ENCODE measurements at regions not wholly inside any gene's neighbourhood (a gene's known extent, or its start where the extent isn't known, plus 50 kb on each side); places are given as distances from the start of the nearest gene placed in this dataset.

DNA sequence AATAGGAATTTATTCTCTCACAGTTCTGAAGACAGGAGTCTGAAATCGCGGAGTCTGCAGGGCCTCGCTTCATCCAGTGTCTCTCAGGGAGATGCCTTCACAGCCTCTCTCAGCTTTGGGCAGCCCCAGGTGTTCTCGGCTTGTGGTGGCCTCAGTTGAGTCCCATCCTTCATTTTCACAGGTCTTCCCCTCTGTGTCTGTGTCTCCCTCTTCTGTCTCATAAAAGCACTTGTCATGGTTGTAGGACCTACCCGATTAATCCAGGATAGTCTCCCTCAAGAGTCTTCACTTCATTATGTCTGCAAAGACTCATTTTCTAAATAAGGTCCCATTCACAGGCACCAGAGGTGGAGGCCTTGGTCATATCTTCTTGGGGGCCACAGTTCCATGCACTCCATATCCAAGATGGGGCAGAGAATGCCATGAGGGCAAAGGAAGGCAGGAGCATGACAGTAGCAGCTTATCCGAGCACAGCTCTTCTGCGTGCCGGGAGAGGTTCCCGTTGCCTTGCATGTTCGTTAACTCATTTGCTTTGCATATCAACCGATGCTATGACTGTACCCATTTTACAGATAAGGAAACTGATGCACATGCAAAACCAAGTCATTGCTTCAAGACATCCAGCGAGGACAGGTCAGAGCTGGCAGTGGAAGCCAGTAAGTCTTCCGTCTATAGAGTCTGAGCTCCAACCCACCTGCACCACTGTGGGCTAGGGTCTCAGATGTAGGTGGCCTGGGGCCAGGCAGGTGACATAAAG is 363.8 kb upstream of the SULF2 start:
- H3K9me3 ChIP-seq (ENCODE audit: control insufficient read depth, low read depth, low read length) = no peaks in the 10 kb centered on the region
- no peaks in the 10 kb centered on the region for H3K4me1 ChIP-seq (ENCODE audit: control insufficient read depth, insufficient read depth, low read length)
- no peak for DNase-seq
- no peaks in the 10 kb centered on the region for H3K36me3 ChIP-seq (ENCODE audit: control insufficient read depth, insufficient read depth, low read length)
- WGBS (ENCODE audit: insufficient coverage, low lambda C conversion rate) = no CpG with 5 or more reads among the region's 13 CpGs
- H3K4me3 ChIP-seq (ENCODE audit: low read length) = no peak overlapping the region
- no peak overlapping the region for H3K27ac ChIP-seq (ENCODE audit: low read length)
- H3K27me3 ChIP-seq (ENCODE audit: control insufficient read depth, insufficient read depth, low read length) = no peaks in the 10 kb centered on the region

- Histone ChIP-seq H3K4me3 (ENCODE audit: low read length) (no peak overlapping the region), H3K27me3 (ENCODE audit: control insufficient read depth, insufficient read depth, low read length) (no peaks in the 10 kb centered on the region), H3K9me3 (ENCODE audit: control insufficient read depth, low read depth, low read length) (no peaks in the 10 kb centered on the region), H3K27ac (ENCODE audit: low read length) (no peak overlapping the region), H3K36me3 (ENCODE audit: control insufficient read depth, insufficient read depth, low read length) (no peaks in the 10 kb centered on the region), H3K4me1 (ENCODE audit: control insufficient read depth, insufficient read depth, low read length) (no peaks in the 10 kb centered on the region)
- DNase-seq = no peak
- WGBS (ENCODE audit: insufficient coverage, low lambda C conversion rate) = no CpG with 5 or more reads among the region's 3 CpGs
Measured at GRCh38 chr20:48148020-48148419, 362.7 kb upstream of the SULF2 start.

GRCh38 chr20:48147311-48147710 is 362.0 kb upstream of the SULF2 start:
- DNase-seq = no peak
- WGBS (ENCODE audit: insufficient coverage, low lambda C conversion rate) = 50% methylated on average over 2 of the region's 10 CpGs
- Histone ChIP-seq H3K4me1 (ENCODE audit: control insufficient read depth, insufficient read depth, low read length) (no peaks in the 10 kb centered on the region), H3K36me3 (ENCODE audit: control insufficient read depth, insufficient read depth, low read length) (no peaks in the 10 kb centered on the region), H3K9me3 (ENCODE audit: control insufficient read depth, low read depth, low read length) (no peaks in the 10 kb centered on the region), H3K27ac (ENCODE audit: low read length) (no peak overlapping the region), H3K27me3 (ENCODE audit: control insufficient read depth, insufficient read depth, low read length) (no peaks in the 10 kb centered on the region), H3K4me3 (ENCODE audit: low read length) (no peak overlapping the region)

DNA sequence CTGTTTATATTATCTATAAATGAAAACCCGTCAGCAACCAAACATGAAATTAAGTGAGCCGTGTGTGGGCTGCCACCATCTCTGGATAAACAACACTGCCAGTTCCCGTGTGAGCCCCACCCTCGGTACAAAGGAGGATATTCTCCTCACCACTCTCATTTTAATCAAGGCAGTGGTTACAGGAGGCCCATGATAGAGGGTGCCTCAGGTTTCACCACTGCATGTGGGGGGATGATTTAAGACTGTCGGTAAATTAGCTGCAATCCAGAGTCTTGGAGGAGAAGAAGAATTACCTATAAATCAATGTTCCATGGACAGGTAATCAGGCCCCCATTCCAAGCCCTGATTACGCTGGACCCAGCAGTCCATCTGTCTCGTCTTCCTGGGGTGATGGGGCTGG is 361.6 kb upstream of the SULF2 start:
- no peaks in the 10 kb centered on the region for H3K9me3 ChIP-seq (ENCODE audit: control insufficient read depth, low read depth, low read length)
- H3K27me3 ChIP-seq (ENCODE audit: control insufficient read depth, insufficient read depth, low read length) = no peaks in the 10 kb centered on the region
- H3K4me1 ChIP-seq (ENCODE audit: control insufficient read depth, insufficient read depth, low read length) = no peaks in the 10 kb centered on the region
- H3K27ac ChIP-seq (ENCODE audit: low read length) = no peak overlapping the region
- H3K4me3 ChIP-seq (ENCODE audit: low read length) = no peak overlapping the region
- WGBS (ENCODE audit: insufficient coverage, low lambda C conversion rate) = 100% methylated on average over 1 of the region's 7 CpGs
- no peak for DNase-seq
- H3K36me3 ChIP-seq (ENCODE audit: control insufficient read depth, insufficient read depth, low read length) = no peaks in the 10 kb centered on the region

- Histone ChIP-seq H3K36me3 (ENCODE audit: control insufficient read depth, insufficient read depth, low read length) (no peaks in the 10 kb centered on the region), H3K27me3 (ENCODE audit: control insufficient read depth, insufficient read depth, low read length) (no peaks in the 10 kb centered on the region), H3K9me3 (ENCODE audit: control insufficient read depth, low read depth, low read length) (peaks cover 3% of the 10 kb centered on the region), H3K27ac (ENCODE audit: low read length) (no peak overlapping the region), H3K4me3 (ENCODE audit: low read length) (no peak overlapping the region), H3K4me1 (ENCODE audit: control insufficient read depth, insufficient read depth, low read length) (no peaks in the 10 kb centered on the region)
- WGBS (ENCODE audit: insufficient coverage, low lambda C conversion rate) = no CpG with 5 or more reads among the region's 3 CpGs
- DNase-seq = no peak
Measured at GRCh38 chr20:48146308-48146707, 361.0 kb upstream of the SULF2 start.

DNA sequence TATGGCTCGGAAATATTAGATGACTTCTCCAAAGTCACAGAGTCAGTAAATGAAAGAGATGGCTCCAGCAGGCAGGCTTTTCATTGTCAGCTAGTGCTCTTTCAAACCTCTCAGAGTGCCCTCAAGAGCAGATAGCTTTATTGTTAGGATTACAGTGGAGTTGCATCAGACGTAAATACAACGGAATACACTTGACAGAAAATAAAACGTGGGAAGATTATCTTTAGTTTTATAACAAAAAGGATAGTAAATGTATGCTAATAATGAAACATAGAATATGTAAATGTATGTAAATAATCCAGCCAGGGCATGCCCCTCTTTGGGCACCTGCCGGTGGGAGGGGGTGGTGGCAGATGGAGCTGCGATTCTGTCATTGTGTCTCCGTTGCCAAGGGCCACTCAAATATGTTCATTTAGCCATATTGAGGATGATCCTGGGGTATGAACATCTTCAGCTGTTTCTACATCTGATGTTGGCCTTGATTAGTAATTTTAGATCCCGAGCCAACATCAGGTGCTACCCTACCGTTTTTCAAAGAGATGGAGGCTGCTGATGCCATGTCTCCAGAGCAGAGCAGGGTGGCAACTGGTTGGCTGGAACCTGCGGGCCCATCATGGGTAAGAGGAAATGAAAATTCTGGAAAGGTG is 358.3 kb upstream of the SULF2 start:
- WGBS (ENCODE audit: insufficient coverage, low lambda C conversion rate) = 92% methylated on average over 2 of the region's 10 CpGs
- no peaks in the 10 kb centered on the region for H3K4me1 ChIP-seq (ENCODE audit: control insufficient read depth, insufficient read depth, low read length)

GRCh38 chr20:48142516-48142773 is 357.2 kb upstream of the SULF2 start:
- H3K4me1 ChIP-seq (ENCODE audit: control insufficient read depth, insufficient read depth, low read length) = no peaks in the 10 kb centered on the region
- H3K27me3 ChIP-seq (ENCODE audit: control insufficient read depth, insufficient read depth, low read length) = no peaks in the 10 kb centered on the region
- WGBS (ENCODE audit: insufficient coverage, low lambda C conversion rate) = 80% methylated on average over 4 of the region's 6 CpGs
- H3K27ac ChIP-seq (ENCODE audit: low read length) = no peak overlapping the region
- H3K4me3 ChIP-seq (ENCODE audit: low read length) = no peak overlapping the region
- H3K36me3 ChIP-seq (ENCODE audit: control insufficient read depth, insufficient read depth, low read length) = no peaks in the 10 kb centered on the region
- no peak for DNase-seq
- peaks cover 3% of the 10 kb centered on the region for H3K9me3 ChIP-seq (ENCODE audit: control insufficient read depth, low read depth, low read length)

More for the DNA sequence above, 358.3 kb upstream of the SULF2 start:
- H3K9me3 ChIP-seq (ENCODE audit: control insufficient read depth, low read depth, low read length) = peaks cover 3% of the 10 kb centered on the region
- no peaks in the 10 kb centered on the region for H3K27me3 ChIP-seq (ENCODE audit: control insufficient read depth, insufficient read depth, low read length)
- no peak overlapping the region for H3K4me3 ChIP-seq (ENCODE audit: low read length)
- no peak overlapping the region for H3K27ac ChIP-seq (ENCODE audit: low read length)
- H3K36me3 ChIP-seq (ENCODE audit: control insufficient read depth, insufficient read depth, low read length) = no peaks in the 10 kb centered on the region
- DNase-seq = no peak

DNA sequence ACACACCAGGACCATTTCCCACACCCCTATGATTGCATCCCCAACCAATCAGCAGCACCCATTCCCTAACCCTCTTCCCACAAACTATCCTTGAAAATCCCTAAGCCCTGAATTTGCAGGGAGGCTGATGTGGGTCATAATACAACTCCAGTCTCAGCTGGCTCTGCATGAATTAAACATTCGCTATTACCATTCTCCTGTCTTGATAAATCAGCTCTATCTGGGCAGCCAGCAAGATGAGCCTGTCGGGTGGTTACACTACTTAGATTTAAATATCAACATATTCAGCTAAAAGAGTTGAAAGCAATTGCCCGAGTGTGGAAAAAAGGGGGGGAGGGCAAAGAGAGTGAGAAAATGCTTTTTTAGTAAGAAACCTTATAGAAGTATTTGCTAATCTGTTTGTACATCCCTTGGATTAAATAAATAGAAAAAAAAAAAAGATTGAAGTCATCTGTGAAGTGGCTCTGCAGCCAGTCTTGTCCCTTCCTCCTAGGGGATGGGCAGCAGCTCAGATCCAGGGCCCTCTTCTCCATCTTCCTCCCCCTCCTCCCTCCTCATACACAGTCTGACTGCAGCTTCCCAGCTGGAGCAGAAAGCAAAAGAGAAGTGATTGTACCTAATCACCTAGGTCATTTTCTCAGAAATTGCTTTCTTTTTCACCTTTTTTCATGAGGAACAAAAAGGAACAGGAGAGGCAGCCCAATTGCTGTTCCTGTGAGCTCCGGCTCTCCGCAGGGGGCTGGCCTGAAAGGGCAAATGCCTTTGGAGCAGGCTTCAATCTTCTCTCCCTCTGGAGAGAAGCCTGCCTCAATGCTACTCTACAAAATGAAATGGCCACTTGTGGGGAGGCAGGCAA is 356.6 kb upstream of the SULF2 start:
- no peak for DNase-seq
- Histone ChIP-seq H3K27me3 (ENCODE audit: control insufficient read depth, insufficient read depth, low read length) (no peaks in the 10 kb centered on the region), H3K4me1 (ENCODE audit: control insufficient read depth, insufficient read depth, low read length) (no peaks in the 10 kb centered on the region), H3K27ac (ENCODE audit: low read length) (no peak overlapping the region), H3K9me3 (ENCODE audit: control insufficient read depth, low read depth, low read length) (peaks cover 3% of the 10 kb centered on the region), H3K4me3 (ENCODE audit: low read length) (no peak overlapping the region), H3K36me3 (ENCODE audit: control insufficient read depth, insufficient read depth, low read length) (no peaks in the 10 kb centered on the region)
- WGBS (ENCODE audit: insufficient coverage, low lambda C conversion rate) = 60% methylated on average over 1 of the region's 5 CpGs

DNA sequence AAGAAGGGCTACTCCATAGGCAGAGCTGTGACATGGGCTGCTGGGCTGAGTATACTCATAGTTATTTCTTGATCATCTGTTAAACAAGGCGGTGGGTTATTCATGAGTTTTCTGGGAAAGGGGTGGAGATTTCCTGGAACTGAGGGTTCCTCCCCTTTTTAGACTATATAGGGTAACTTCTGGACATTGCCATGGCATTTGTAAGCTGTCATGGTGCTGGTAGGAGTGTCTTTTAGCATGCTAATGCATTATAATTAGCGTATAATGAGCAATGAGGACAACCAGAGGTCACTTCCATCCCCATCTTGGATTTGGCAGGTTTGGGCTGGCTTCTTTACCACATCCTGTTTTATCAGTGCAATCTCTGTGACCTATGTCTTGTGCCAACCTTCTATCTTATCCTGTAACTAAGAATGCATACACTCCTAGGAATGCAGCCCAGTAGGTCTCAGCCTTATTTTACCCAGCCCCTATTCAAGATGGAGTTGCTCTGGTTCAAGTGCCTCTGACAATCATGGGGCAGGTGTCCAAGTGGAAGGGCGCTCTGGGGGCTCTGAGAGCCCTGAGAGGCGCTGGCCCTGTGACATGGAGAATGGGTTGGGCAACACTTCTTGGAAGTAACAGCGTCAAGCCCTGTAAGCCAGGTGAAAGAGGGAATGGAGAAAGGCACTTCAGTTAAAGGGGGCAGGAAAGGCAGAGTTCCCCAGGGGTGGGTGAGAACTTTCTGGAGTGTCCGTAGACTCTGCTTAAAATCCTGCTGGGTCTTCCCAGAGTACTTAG is 354.2 kb upstream of the SULF2 start:
- DNase-seq = no peak
- no CpG with 5 or more reads among the region's 6 CpGs for WGBS (ENCODE audit: insufficient coverage, low lambda C conversion rate)
- Histone ChIP-seq H3K27me3 (ENCODE audit: control insufficient read depth, insufficient read depth, low read length) (no peaks in the 10 kb centered on the region), H3K4me3 (ENCODE audit: low read length) (no peak overlapping the region), H3K27ac (ENCODE audit: low read length) (no peak overlapping the region), H3K4me1 (ENCODE audit: control insufficient read depth, insufficient read depth, low read length) (no peaks in the 10 kb centered on the region), H3K9me3 (ENCODE audit: control insufficient read depth, low read depth, low read length) (peaks cover 3% of the 10 kb centered on the region), H3K36me3 (ENCODE audit: control insufficient read depth, insufficient read depth, low read length) (no peaks in the 10 kb centered on the region)

GRCh38 chr20:48132834-48133233 is 347.6 kb upstream of the SULF2 start:
- H3K4me3 ChIP-seq (ENCODE audit: low read length) = no peak overlapping the region
- no peaks in the 10 kb centered on the region for H3K36me3 ChIP-seq (ENCODE audit: control insufficient read depth, insufficient read depth, low read length)
- no peaks in the 10 kb centered on the region for H3K27me3 ChIP-seq (ENCODE audit: control insufficient read depth, insufficient read depth, low read length)
- no peaks in the 10 kb centered on the region for H3K4me1 ChIP-seq (ENCODE audit: control insufficient read depth, insufficient read depth, low read length)
- no peak overlapping the region for H3K27ac ChIP-seq (ENCODE audit: low read length)
- no peak for DNase-seq
- peaks cover 7% of the 10 kb centered on the region for H3K9me3 ChIP-seq (ENCODE audit: control insufficient read depth, low read depth, low read length)
